DMS79 (cell line): ENCODE measurements at regions not wholly inside any gene's neighbourhood (a gene's known extent, or its start where the extent isn't known, plus 50 kb on each side); places are given as distances from the start of the nearest gene placed in this dataset.

Experiments
- DNase-seq: peaks from one replicate; lab custom pipeline; 2025; lab: John Stamatoyannopoulos, UW

DNA sequence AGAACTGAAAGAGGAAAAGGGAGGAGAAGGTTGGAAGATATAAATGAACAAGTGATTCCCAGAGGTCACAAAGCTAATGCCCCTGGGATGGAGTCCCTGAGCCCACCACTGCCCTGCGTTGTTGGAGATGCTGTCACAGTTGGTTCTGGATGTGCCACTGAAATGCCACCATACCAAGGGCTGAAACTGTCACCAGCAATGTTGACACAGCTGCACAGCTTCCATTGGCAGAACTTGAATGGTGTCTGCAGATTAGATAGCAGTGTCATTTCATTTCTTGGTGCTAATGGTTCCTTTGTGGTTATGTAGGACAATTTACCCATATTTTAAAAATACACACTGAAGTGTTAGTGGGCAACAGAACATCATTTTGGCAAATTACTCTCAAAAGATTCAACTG, 120.7 kb downstream of the TBXT start:
- DNase-seq = no peak

- no peak for DNase-seq
Measured at GRCh38 chr6:166046226-166046625, 121.4 kb downstream of the TBXT start.

DNA sequence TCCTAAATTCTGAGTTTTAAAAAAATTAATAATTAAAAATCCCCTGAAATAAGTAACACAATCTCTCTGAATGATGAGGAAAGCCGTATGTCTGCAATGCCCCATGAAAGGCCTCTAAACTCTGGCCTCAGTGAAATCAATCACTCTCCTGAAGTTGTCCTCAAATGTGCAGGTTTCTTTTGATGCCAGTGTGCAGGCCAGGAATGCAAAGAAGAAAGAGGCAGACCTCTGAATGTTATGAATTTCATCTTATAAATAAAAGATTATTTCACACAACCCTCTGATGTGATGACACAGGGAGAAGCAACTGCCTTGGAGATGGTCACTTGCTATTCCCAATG, 121.8 kb downstream of the TBXT start:
- DNase-seq = no peak

DNA sequence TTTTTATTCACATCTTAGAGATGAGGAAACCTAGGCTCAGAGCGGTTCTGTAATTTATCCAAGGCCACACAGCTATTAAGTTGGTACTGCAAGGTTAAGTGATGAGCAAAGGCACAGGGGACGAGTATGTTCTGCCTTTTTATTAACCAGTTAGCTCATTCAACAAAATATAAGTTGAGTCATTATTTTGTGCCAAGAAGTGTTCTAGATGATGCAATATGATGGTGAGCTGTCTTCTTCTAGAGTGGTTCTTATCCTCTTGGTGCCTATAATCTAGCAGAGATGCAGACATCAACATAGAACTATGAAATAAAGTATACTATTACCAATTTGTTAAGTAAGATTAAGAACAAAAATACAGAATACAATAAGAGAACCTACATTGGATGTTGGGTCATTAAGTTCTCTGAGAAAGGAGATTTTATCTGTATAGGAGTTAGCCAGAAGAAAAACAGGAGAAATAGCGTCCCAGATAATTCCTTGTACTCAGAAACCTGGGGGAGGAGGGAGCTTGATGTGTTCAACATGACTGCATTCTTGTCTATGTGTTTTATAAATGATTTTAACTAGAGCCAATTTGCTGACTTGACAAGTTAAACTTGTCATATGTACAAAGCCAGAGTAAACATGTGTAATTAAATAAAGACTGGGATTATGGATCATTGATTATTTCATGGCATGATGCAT, 122.3 kb downstream of the TBXT start:
- DNase-seq = no peak

DNA sequence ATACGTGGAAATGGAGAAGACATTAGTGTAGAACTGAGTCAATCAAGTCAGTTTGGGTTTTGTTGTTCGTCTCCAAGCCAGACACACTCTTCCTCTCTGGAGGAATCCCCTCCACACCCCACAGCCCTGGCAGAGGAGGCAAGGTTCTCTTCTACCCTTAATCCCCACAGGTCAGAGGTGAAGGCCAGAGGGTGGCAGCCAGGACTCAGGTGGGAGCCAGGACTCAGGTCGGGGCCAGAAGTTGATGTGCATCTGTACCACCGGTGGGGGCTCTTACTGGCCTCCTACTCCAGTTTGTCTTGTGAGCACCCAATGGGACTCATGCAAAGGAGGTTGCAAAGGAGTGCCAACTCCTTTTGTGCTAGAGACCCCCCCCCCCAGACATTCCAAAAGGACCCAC, 126.4 kb downstream of the TBXT start:
- no peak for DNase-seq

- DNase-seq = no peak
Measured at GRCh38 chr6:166040292-166040691, 127.4 kb downstream of the TBXT start.

GRCh38 chr6:166036316-166037095, 131.1 kb downstream of the TBXT start:
- DNase-seq = no peak

GRCh38 chr6:166032366-166033200, 135.1 kb downstream of the TBXT start:
- no peak for DNase-seq

- DNase-seq = no peak
Measured at GRCh38 chr6:166031275-166031674, 136.4 kb downstream of the TBXT start.

- DNase-seq = no peak
Measured at GRCh38 chr6:166029506-166029905, 138.1 kb downstream of the TBXT start.

GRCh38 chr6:166027761-166028160, 139.9 kb downstream of the TBXT start:
- DNase-seq = no peak

DNA sequence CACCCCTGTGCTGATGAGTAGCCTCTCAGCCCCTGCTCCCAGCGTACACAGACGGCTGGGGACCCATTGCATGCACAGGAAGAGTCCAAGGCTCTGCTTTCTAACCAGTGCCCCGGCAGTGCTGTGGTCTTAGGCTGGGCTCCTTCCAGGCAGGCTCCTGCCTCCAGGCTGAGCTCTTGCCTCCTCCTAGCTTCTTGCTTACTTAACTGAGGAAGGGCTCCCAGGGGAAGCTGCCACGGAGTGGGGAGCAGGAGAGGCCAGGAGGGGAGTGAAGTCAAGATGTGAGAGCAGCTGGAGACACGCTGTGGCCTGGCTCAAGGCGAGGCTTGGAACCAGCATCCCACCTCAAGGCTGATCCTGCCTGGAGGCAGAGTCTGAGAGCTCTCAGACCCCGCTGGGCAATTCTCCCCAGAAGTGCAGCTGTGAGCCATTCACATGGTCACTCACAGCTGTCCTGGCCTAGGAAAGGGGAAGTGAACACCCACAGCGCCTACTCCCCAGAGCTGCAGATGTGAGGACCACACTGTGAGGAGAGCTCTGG, 141.0 kb downstream of the TBXT start:
- no peak for DNase-seq

- no peak for DNase-seq
Measured at GRCh38 chr6:166025149-166025898, 142.3 kb downstream of the TBXT start.

DNA sequence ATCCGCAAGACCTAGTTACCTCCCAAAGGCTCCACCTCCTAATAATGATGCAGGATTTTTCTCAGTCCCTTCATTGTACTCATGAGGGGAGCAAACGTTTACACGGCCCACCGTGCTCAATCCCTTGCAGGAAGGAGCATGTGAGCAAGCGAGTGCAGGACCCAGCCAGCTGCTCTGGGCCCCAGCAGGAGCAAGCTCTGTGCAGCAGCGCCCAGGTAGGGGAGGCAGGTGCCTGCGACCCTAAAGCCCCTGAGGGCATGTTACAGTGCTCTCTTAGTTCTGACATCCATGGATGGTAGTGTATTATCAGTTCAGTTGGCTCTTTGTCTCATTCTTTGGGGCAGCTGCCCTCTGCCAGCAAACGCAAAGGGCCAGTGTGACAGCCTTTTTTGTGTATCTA, 143.4 kb downstream of the TBXT start:
- no peak for DNase-seq

- DNase-seq = no peak
Measured at GRCh38 chr6:166023273-166023989, 144.2 kb downstream of the TBXT start.

DNA sequence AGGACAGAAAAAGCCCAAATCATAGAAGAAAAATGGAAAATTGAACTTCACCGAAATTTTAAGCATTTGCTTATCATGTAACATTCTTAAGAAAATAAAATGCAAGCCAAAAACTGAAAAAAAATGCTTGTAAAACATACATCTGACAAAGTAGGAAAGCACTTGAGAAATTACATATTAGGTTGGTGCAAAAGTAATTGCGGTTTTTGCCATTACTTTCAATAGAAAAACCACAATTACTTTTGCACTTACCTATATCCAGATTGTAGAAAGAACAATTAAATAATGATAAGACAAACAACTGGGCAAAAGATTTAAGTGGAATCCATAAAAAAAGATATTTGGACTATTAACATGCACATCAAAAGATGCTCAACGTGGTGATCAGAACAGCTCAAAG, 146.2 kb downstream of the TBXT start:
- DNase-seq = no peak

DNA sequence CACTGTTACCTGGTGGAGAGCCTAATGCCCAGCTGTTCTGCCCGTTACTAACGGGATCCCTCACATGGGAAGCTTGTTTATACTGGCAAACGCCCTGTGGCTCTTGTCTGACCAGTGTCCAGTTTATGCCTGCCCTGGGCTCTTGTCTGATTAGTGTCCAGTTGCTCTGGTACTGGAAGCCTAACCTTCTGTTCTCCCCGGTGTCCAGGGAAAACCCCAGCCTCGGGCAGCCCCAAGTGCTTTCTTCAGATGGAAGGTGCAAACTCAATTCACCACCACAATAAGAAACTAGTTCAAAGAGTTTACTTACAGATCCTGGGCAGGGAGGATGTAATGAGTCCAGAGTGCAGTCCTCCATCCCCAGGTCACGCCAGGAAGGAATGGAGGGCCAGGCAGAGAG, 148.4 kb downstream of the TBXT start:
- no peak for DNase-seq

- DNase-seq = no peak
Measured at GRCh38 chr6:166017032-166017635, 150.5 kb downstream of the TBXT start.

DNA sequence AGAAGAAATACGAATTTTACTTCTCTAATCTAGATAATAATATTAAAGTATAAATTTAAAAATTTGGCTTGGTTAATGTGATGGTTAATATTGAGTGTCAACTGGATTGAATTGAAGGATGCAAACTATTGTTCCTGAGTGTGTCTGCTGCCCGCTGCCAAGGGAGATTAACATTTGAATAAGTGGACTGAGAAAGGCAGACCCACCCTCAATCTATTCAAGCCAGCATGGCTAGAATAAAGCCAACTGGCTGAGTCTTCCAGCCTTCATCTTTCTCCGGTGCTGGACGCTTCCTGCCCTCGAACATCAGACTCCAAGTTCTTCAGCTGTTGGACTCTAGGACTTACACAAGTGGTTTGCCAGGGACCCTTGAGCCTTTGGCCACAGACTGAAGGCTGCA, 152.7 kb downstream of the TBXT start:
- DNase-seq = no peak

GRCh38 chr6:166010136-166010960, 157.3 kb downstream of the TBXT start:
- DNase-seq = no peak
